ENCODE measurements at regions not wholly inside any gene's neighbourhood (a gene's known extent, or its start where the extent isn't known, plus 50 kb on each side); places are given as distances from the start of the nearest gene placed in this dataset.
"Not testable (repeated sequence)": the region's sequence is repeated elsewhere in the genome, so short reads cannot be mapped to it uniquely, and the experiment has no call there.

DNA sequence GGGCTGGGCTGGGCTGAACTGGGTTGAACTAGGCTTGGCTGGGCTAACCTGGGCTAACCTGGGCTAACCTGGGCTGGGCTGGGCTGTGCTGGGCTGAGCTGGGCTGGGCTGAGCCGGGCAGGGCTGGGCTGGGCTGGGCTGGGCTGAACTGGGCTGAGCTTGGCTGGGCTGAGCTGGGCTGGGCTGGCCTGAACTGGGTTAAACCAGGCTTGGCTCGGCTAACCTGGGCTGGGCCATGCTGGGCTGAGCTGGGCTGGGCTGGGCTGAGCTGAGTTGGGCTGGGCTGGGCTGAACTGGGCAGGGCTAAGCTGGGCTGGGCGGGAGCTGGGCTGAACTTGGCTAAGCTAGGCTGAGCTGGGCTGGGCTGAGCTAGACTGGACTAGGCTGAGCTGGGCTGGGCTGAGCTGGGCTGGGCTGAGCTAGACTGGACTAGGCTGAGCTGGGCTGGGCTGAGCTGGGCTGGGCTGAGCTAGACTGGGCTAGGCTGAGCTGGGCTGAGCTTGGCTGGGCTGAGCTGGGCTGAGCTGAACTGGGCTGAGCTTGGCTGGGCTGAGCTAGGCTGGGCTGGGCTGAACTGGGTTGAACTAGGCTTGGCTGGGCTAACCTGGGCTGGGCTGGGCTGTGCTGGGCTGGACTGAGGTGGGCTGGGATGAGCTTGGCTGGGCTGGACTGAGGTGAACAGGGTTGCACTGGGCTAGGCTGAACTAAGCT is 49.9 kb upstream of the GPC1 start:
- ATAC-seq (replicated peaks in 1 of 4); H3K9me3 Mint-ChIP-seq; H3K4me3 Mint-ChIP-seq; H3K36me3 ChIP-seq (ENCODE audit: control insufficient read depth in 2 of 2, extremely low read depth in 1 of 2, insufficient read depth in 1 of 2, low read length in 1 of 2); H3K36me3 Mint-ChIP-seq; H3K4me1 Mint-ChIP-seq; CTCF ChIA-PET; H3K27ac Mint-ChIP-seq; POLR2A ChIA-PET; DNase-seq; H3K4me3 ChIP-seq (ENCODE audit: control insufficient read depth in 1 of 2, extremely low read depth in 1 of 2, low read length in 1 of 2); H3K4me1 ChIP-seq (ENCODE audit: control insufficient read depth in 1 of 2, extremely low read depth in 1 of 2, insufficient read depth in 2 of 2, low read length in 2 of 2); H3K9me3 ChIP-seq; H3K27ac ChIP-seq (ENCODE audit: low read length): not testable (repeated sequence)
- 83% methylated on average over 3 of the region's 3 CpGs for WGBS (ENCODE audit: insufficient coverage)
- peaks cover 0 to 46% of the 10 kb centered on the region in 2 experiments for H3K27me3 ChIP-seq (replicated peaks in 1 of 2; ENCODE audit: control insufficient read depth in 2 of 2, extremely low read depth in 1 of 2, insufficient read depth in 2 of 2, low read length in 1 of 2)
- peaks cover 9 to 14% of the 10 kb centered on the region in 2 donors for H3K27me3 Mint-ChIP-seq
